NOMO-1 treated with dmso at 0.1 percent for 144 hours (cell line): ENCODE measurements at regions not wholly inside any gene's neighbourhood (a gene's known extent, or its start where the extent isn't known, plus 50 kb on each side); places are given as distances from the start of the nearest gene placed in this dataset.
A peak's percentile ranks its signal among the peaks of the same experiment; 100 is the strongest.
"Not testable (repeated sequence)": the region's sequence is repeated elsewhere in the genome, so short reads cannot be mapped to it uniquely, and the experiment has no call there.

Experiments
- DNase-seq: peaks from one replicate; lab custom pipeline; 2025; ENCODE audit not compliant: unreplicated experiment; lab: John Stamatoyannopoulos, UW

DNA sequence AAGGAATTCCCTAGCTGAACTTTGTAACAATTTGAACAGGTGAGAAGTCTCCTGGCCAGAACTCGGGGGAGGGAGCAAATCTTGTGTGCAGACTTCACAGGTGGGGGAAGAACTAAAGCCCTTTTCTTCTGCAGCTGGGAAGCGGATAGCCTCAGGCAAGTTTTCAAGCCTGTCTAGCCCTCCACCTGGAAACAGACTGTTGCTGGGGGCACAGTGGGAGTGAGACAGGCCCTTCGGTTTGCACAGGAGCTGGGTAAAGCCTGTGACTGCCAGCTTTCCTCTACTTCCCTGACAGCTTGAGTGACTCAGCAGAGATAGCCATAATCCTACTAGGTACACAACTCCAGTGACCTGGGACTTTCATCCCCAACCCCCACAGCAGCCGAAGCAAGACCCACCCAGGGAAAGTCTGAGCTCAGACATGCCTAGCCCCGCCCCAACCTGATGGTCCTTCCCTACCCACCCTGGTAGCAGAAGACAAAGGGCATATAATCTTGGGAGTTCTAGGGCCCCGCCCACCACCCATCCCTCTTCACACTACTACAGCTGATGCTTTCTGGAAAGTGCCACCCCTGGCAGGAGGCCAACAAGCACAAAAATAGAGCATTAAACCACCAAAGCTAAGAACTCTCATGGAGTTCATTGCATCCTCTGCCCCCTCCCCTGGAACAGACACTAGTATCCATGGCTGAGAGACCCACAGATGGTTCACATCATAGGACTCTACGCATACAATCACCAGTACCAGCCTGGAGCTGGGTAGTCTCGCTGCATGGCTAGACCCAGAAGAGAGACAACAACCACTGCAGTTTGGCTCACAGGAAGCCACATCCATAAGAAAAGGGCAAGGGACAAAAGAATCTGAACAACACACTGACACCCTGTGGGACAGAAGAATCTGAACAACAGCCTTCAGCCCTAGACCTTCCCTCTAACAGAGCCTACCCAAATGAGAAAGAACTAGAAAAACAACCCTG is 479.0 kb downstream of the RAP2B start:
- no peak for DNase-seq

- DNase-seq: not testable (repeated sequence)
Observed at GRCh38 chr3:153642576-153642975, 478.6 kb upstream of the ARHGEF26 start.

GRCh38 chr3:153643471-153643870 is 477.7 kb upstream of the ARHGEF26 start:
- not testable (repeated sequence) for DNase-seq

GRCh38 chr3:153649286-153649839 is 471.8 kb upstream of the ARHGEF26 start:
- DNase-seq: no peak

DNA sequence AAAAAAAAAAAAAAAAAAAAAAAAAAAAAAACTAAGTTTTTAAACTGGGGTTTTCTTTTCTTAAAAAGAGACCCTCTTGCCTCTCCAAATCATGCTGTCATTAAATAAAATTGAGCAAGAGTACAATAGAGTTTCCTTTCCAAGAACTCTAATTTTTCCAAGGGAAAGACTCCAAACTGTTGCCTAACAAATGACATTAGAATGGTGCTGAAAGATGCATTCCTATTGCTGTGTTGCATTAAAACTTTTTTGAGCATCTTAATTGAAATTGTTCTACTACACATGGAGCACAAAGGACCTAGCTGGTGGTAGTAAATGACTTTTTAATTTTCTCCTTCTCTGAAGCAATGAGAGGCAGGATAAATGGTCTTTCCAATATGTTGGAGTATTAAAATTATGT is 469.1 kb upstream of the ARHGEF26 start:
- no peak for DNase-seq

GRCh38 chr3:153657046-153657445 is 464.1 kb upstream of the ARHGEF26 start:
- DNase-seq: no peak

GRCh38 chr3:153657461-153657860 is 463.7 kb upstream of the ARHGEF26 start:
- DNase-seq: no peak

DNA sequence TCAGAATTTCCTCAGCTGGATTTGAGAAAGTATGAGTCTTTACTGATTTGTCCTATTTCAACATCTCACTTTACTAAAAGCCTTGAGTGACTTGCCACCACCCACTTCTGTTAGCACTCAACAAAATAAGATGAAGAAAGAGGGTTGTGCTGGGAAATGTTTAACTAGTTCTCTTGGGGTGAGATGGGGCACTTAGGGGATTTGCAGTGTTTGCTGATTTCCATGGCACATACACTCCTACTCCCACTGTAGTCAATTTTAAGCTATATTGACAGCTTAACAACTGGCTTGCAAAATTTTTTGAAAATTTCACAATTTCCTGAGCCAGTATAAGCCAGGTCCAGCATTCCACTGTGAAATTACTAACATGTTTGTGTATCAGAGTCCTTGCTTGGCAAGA is 463.1 kb upstream of the ARHGEF26 start:
- DNase-seq: peak; percentile 82

DNA sequence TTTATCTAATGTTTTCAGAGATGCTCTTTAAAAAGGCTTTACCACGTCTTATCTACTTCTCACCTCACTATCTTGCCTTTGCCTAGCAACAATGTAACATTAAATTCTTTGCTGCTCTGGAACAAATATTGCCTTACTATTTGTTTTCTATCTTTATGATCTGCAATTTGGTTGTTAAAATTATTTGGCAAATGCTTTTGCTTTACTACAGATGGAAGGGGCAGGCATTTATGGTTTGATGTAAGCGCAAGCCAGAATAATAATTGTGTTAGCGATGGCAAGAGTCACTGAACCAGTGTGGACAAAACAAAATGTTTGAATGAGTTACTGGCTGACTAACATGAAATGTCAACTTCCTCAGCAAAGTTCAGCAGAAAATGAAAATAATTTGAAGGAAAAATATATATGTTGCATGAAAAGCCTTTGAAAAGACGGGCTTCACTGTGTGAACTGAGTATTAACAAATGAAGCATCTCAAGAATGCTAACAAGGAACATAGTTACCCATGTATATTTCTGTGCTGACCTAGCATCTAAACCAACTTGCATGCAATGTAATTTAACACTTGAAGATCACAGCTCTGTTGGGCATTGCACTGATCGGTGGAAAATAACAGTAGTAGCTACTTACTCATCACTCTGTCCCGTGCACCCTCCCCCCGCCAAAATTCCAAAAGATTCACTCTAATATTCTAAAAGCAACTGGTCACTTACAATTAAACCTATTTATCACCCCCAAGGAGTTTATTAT is 454.0 kb upstream of the ARHGEF26 start:
- DNase-seq: no peak

DNA sequence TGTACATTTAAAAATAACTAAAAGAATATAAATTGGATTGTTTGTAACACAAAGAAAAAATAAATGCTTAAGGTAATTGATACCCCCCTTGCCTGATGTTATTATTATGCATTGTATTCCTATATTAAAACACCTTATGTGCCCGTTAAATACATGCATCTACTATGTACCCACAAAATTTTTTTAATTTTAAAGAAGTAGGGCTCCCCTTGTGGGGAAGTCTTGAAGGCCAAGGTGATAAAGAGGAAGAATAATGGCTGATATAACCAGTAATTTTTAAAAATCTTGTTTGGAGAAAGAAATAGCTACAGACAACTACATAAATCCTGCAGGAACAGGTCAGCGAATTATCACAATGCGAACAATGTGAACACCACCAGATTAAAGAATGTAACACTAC is 451.7 kb upstream of the ARHGEF26 start:
- DNase-seq: no peak

DNA sequence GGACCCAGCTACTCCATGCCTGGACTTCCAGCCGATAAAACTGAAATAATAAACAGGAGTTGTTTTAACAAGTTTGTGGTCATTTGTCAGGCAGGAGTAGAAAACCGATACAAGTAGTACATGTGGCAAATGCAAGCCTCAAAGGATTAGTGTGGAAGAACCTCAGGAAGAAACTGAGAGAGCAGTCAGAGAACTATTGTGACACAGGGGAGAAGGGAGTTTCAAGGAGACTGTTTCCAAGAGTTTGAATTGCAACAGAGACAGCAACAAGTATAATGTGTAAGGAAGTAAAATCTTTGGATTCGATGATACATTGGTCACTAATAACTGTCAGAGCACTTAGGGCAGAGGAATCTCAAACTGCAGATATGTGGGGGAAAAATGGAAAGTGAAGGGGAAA is 450.6 kb upstream of the ARHGEF26 start:
- DNase-seq: no peak

GRCh38 chr3:153673853-153674252 is 447.3 kb upstream of the ARHGEF26 start:
- DNase-seq: no peak

DNA sequence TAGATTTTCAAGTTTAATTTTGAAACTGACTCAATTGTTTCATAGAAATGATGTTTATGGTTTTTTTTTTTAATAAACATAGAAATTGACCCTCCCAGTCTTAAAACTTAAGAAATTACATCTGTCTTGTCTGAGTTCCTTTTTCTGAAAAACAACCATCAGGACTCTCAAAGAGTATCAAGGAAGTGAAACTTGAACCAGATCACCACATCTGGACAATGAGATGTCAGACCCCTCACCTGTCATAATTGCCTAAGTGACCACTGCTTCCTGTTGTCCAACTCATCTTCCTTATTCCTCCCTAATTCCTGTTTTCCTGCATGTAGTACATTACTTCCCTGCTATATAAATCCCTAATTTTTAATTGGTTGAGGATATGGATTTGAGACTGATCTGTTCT is 441.5 kb upstream of the ARHGEF26 start:
- DNase-seq: peak; percentile 63

GRCh38 chr3:153680526-153680925 is 440.7 kb upstream of the ARHGEF26 start:
- no peak for DNase-seq

DNA sequence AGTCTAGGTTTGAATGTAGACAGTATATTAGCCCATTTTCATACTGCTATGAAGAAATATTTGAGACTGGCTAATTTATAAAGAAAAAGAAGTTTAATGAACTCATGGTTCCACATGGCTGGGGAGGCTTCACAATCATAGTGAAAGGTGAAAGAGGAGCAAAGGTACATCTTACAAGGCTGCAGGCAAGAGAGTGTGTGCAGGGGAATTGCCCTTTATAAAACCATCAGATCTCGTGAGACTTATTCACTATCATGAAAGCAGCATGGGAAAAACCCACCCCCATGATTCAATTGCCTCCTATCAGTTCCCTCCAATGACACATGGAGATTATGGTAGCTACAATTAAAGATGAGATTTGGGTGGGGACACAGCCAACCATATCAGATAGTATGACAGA is 440.1 kb upstream of the ARHGEF26 start:
- no peak for DNase-seq

GRCh38 chr3:153688301-153689120 is 432.7 kb upstream of the ARHGEF26 start:
- no peak for DNase-seq

- no peak for DNase-seq
Observed at GRCh38 chr3:153693207-153693606, 428.0 kb upstream of the ARHGEF26 start.

DNA sequence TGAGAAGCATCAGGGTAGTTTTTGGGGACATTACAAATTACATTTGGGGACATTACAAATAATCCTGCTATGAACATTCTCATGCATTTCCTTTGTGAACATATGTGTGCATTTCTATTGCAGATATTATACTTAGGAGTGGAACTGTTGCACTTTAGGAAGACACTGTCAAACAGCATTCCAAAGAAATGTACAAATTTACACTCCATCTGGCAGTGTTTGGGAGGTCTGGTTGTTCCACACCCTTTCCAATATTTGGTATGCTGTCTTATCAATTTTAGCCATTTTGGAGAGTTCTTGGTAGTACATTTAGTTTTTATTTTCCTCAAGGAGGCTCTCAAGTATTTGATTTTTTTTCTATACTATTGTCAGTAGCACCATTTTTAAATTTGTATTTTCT is 419.1 kb upstream of the ARHGEF26 start:
- DNase-seq: no peak

DNA sequence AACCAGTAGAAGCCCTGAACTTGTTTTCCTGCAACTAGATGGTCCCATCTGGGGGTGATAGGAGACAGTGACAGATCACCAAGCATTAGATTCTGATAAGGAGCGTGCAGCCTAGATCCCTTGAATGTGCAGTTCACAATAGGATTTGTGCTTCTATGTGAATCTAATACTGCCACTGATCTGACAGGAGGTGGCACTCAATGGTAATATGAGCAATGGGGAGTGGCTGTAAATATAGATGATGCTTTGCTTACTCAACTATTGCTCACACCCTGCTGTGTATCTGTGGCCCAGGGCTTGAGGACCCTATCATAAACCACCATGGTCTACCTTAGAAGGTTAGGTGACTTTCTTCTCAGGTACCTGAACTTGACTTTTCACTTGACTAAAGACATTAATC is 417.1 kb upstream of the ARHGEF26 start:
- DNase-seq: no peak

DNA sequence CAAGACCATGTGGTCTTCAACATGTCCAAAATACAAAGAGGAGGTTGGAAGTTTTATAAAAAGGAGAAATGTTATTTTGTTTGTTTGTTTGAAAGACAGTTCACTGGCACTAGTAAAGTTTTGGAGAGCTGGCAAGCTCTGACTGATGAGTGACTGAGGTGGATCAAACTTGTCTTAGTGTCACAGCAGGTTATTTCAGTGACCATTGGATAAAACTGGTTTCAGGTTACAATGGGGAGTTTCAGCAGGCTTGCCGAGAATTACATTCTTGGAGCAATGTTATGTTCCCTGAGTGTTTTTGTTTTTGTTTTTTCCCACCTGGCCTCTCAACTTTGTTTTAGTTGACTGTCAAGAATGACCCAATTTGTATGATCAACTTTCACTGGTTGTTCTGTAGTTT is 414.5 kb upstream of the ARHGEF26 start:
- no peak for DNase-seq

DNA sequence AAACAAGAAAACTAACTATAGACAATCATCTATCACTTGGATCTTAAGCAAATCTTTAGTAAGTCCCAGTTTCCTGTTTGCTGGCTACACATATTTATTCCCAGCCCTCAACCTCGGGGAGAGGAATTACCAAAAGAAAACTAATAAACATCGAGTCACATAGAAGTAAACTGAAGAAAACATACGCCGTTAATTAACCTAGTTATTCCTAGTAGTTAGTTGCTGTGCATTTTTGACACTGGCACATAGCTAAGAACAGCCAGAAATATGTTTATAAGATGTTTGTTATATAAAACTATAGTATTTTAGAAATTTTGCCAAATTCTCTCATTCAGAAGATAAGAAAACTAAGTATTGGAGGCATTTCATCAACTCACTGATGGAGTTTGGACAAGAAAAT is 407.2 kb upstream of the ARHGEF26 start:
- DNase-seq: no peak
